GM13977 (cell line): ENCODE measurements at regions not wholly inside any gene's neighbourhood (a gene's known extent, or its start where the extent isn't known, plus 50 kb on each side); places are given as distances from the start of the nearest gene placed in this dataset.

Experiments
- DNase-seq: peaks from one replicate; pipeline ENCODE4 v3.0.0; 2012; ENCODE audit warnings: low spot score
- CTCF ChIP-seq: IDR thresholded peaks from 2 replicates; pipeline ENCODE4 v1.5.1; 2012; ENCODE audit warnings: mild to moderate bottlenecking, control low read depth; ENCODE audit not compliant: insufficient read depth; ENCODE audit errors: extremely low read depth, missing control alignments
- in situ Hi-C: fragments of 300-500 bp; cut with MboI; formaldehyde crosslinking; loops from one replicate; pipeline ENCODE4 v1.12.0; 2022; ENCODE audit warnings: low sequenced_read_pairs, low pct_unique_long_range_greater_than_20kb, mixed read lengths, inconsistent platforms; ENCODE audit not compliant: unreplicated experiment

- in situ Hi-C loops: no loop called here
- no peak for TF ChIP-seq CTCF
- no peak for DNase-seq
Measured at GRCh38 chr9:103362986-103363385, 367.9 kb downstream of the CYLC2 start.

GRCh38 chr9:103364753-103365152 is 369.6 kb downstream of the CYLC2 start:
- DNase-seq: no peak
- no peak for TF ChIP-seq CTCF
- in situ Hi-C loops: no loop called here

GRCh38 chr9:103371152-103371551 is 376.0 kb downstream of the CYLC2 start:
- no peak for TF ChIP-seq CTCF
- no peak for DNase-seq
- in situ Hi-C loops: no loop called here

GRCh38 chr9:103372828-103373227 is 377.7 kb downstream of the CYLC2 start:
- DNase-seq: no peak
- in situ Hi-C loops: no loop called here
- no peak for TF ChIP-seq CTCF

- in situ Hi-C loops: no loop called here
- DNase-seq: no peak
- no peak for TF ChIP-seq CTCF
Measured at GRCh38 chr9:103377667-103378066, 382.5 kb downstream of the CYLC2 start.

- in situ Hi-C loops: no loop called here
- peak; percentile 78 for TF ChIP-seq CTCF
- DNase-seq: peak; percentile 43
Measured at GRCh38 chr9:103397868-103398600, 402.9 kb downstream of the CYLC2 start.

GRCh38 chr9:103399535-103399934 is 404.4 kb downstream of the CYLC2 start:
- no peak for DNase-seq
- in situ Hi-C loops: no loop called here
- no peak for TF ChIP-seq CTCF
